ENCODE measurements at regions not wholly inside any gene's neighbourhood (a gene's known extent, or its start where the extent isn't known, plus 50 kb on each side); places are given as distances from the start of the nearest gene placed in this dataset.

DNA sequence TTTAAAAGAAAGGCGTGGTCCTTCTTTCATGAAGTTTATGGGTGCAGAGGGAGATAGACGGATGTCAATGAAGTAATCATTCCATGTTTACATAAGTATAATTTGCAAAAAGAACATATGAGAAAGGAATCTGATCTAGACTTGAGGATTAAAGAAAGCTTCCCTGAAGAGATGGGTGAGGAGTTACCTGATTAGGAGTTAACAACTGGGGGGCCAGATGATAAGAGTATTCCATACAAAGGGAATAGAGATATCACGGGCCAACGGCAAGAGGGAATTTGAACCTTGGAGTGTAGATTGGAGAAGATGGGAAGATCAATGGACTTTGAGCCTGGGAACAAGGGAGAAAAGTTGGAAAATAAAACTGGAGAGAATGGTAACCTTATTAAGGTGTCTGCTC is 1959.9 kb upstream of the WWC1 start:
- no peak overlapping the region for H3K4me3 ChIP-seq (ENCODE audit: low read length in 2 of 2)
- H3K36me3 ChIP-seq (ENCODE audit: control insufficient read depth in 2 of 2, insufficient read depth in 2 of 2, low read length in 2 of 2) = no peaks in the 10 kb centered on the region
- H3K27ac ChIP-seq (ENCODE audit: low read depth in 2 of 2, low read length in 2 of 2) = no peak overlapping the region
- no peak overlapping the region for H3K9ac ChIP-seq (ENCODE audit: low read depth in 1 of 2, low read length in 2 of 2)
- H3K9me3 ChIP-seq (ENCODE audit: control insufficient read depth in 2 of 2, low read length in 2 of 2) = no peaks in the 10 kb centered on the region
- no peaks in the 10 kb centered on the region for H3K27me3 ChIP-seq (ENCODE audit: control insufficient read depth in 2 of 2, insufficient read depth in 2 of 2, low read length in 2 of 2)
- no peaks in the 10 kb centered on the region for H3K4me1 ChIP-seq (ENCODE audit: control insufficient read depth in 2 of 2, insufficient read depth in 2 of 2, low read length in 2 of 2)

DNA sequence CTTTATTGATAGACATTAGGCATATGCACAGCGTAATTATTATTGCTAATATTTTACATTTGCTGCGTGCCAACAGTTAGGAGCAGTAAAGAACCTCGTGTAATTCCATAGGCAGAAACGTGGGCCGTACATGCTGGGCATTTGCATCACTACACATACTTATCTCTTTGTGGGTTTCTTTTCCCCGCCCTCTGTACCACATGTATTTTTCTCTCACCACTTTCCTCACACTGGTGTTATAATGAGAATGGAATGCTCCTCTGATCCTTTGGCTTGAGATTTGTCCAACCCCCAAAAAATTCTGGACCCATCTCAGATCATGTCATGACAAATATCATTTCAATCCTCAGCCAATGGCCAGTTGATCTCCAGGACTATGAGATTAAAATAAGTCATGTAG is 1952.6 kb upstream of the WWC1 start:
- no peak overlapping the region for H3K27ac ChIP-seq (ENCODE audit: low read depth in 2 of 2, low read length in 2 of 2)
- no peaks in the 10 kb centered on the region for H3K27me3 ChIP-seq (ENCODE audit: control insufficient read depth in 2 of 2, insufficient read depth in 2 of 2, low read length in 2 of 2)
- H3K4me3 ChIP-seq (ENCODE audit: low read length in 2 of 2) = no peak overlapping the region
- no peaks in the 10 kb centered on the region for H3K36me3 ChIP-seq (ENCODE audit: control insufficient read depth in 2 of 2, insufficient read depth in 2 of 2, low read length in 2 of 2)
- H3K9ac ChIP-seq (ENCODE audit: low read depth in 1 of 2, low read length in 2 of 2) = no peak overlapping the region
- no peaks in the 10 kb centered on the region for H3K4me1 ChIP-seq (ENCODE audit: control insufficient read depth in 2 of 2, insufficient read depth in 2 of 2, low read length in 2 of 2)
- H3K9me3 ChIP-seq (ENCODE audit: control insufficient read depth in 2 of 2, low read length in 2 of 2) = no peaks in the 10 kb centered on the region

DNA sequence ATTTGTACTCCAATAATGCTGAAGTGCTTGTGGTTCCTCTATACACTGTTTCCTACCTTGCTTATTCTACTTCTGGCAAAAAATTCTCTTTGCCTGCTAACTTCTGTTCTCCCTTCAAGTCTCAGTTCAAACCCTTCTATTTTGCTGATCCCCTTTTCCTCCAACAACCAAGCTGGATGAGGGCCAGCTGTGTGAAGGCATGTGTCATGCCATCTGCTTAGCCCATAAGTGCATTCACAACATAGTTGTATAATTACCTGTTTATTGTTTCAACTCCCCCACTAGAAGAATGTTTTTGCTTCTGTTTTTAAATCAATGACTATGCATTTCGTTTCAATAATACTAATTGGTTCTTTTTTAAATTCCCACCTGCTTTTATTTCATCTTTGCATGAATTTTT is 1951.4 kb upstream of the WWC1 start:
- no peaks in the 10 kb centered on the region for H3K27me3 ChIP-seq (ENCODE audit: control insufficient read depth in 2 of 2, insufficient read depth in 2 of 2, low read length in 2 of 2)

DNA sequence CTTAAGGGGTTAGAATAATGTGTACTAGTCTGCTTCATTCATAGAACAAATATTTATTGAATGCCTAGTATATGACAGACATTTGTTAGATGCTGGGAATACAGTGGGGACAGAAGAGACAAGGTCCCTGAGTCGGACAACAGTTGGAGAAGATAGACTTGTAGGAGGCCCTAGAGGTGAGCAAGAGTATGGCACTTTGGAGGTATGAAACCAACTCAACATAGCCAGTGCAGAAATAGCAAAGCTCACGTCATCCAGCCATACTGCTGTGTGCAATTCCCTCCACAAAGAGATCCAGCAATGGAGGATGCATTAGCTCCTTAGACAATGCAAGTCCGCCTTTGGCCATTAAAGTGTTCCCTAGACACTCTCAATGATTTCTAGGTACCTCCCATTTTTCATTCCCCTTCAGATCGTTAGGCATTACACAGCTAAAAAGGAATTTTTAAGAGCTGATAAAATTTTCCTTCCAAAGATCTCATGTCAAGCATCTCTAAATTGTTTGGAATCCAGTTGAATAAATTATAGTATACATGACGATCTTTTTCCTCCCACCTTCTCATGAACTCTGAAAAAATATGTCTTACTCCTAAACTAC is 1949.6 kb upstream of the WWC1 start:
- H3K4me1 ChIP-seq (ENCODE audit: control insufficient read depth in 2 of 2, insufficient read depth in 2 of 2, low read length in 2 of 2) = no peaks in the 10 kb centered on the region
- H3K27ac ChIP-seq (ENCODE audit: low read depth in 2 of 2, low read length in 2 of 2) = no peak overlapping the region
- H3K9me3 ChIP-seq (ENCODE audit: control insufficient read depth in 2 of 2, low read length in 2 of 2) = no peaks in the 10 kb centered on the region
- H3K36me3 ChIP-seq (ENCODE audit: control insufficient read depth in 2 of 2, insufficient read depth in 2 of 2, low read length in 2 of 2) = no peaks in the 10 kb centered on the region
- no peak overlapping the region for H3K4me3 ChIP-seq (ENCODE audit: low read length in 2 of 2)
- no peaks in the 10 kb centered on the region for H3K27me3 ChIP-seq (ENCODE audit: control insufficient read depth in 2 of 2, insufficient read depth in 2 of 2, low read length in 2 of 2)
- H3K9ac ChIP-seq (ENCODE audit: low read depth in 1 of 2, low read length in 2 of 2) = no peak overlapping the region

More for the DNA sequence above, 1951.4 kb upstream of the WWC1 start:
- H3K36me3 ChIP-seq (ENCODE audit: control insufficient read depth in 2 of 2, insufficient read depth in 2 of 2, low read length in 2 of 2) = no peaks in the 10 kb centered on the region
- H3K9me3 ChIP-seq (ENCODE audit: control insufficient read depth in 2 of 2, low read length in 2 of 2) = no peaks in the 10 kb centered on the region
- H3K4me3 ChIP-seq (ENCODE audit: low read length in 2 of 2) = no peak overlapping the region
- H3K27ac ChIP-seq (ENCODE audit: low read depth in 2 of 2, low read length in 2 of 2) = no peak overlapping the region
- H3K9ac ChIP-seq (ENCODE audit: low read depth in 1 of 2, low read length in 2 of 2) = no peak overlapping the region
- H3K4me1 ChIP-seq (ENCODE audit: control insufficient read depth in 2 of 2, insufficient read depth in 2 of 2, low read length in 2 of 2) = no peaks in the 10 kb centered on the region

DNA sequence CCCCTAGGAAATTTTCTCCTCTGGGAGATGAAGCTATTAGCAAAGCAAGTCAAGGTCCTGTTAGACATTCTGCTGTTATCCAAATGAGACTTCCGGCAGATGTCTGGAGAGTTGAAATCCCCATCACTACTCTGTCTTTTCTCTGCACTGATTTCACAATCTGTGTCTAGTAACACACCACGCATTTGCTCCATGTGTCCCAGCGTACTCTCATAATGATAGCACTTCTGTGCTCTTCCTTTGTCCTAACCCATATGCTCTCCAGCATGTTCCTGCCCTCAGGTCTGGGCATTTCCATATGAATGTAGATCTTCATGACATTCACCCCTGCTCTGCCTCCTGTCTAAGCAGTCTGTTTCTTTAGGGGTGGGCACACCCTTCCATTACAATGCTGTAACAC is 1949.0 kb upstream of the WWC1 start:
- H3K9ac ChIP-seq (ENCODE audit: low read depth in 1 of 2, low read length in 2 of 2) = no peak overlapping the region
- H3K4me1 ChIP-seq (ENCODE audit: control insufficient read depth in 2 of 2, insufficient read depth in 2 of 2, low read length in 2 of 2) = no peaks in the 10 kb centered on the region
- no peak overlapping the region for H3K4me3 ChIP-seq (ENCODE audit: low read length in 2 of 2)
- no peaks in the 10 kb centered on the region for H3K27me3 ChIP-seq (ENCODE audit: control insufficient read depth in 2 of 2, insufficient read depth in 2 of 2, low read length in 2 of 2)
- no peak overlapping the region for H3K27ac ChIP-seq (ENCODE audit: low read depth in 2 of 2, low read length in 2 of 2)
- H3K36me3 ChIP-seq (ENCODE audit: control insufficient read depth in 2 of 2, insufficient read depth in 2 of 2, low read length in 2 of 2) = no peaks in the 10 kb centered on the region
- H3K9me3 ChIP-seq (ENCODE audit: control insufficient read depth in 2 of 2, low read length in 2 of 2) = no peaks in the 10 kb centered on the region

DNA sequence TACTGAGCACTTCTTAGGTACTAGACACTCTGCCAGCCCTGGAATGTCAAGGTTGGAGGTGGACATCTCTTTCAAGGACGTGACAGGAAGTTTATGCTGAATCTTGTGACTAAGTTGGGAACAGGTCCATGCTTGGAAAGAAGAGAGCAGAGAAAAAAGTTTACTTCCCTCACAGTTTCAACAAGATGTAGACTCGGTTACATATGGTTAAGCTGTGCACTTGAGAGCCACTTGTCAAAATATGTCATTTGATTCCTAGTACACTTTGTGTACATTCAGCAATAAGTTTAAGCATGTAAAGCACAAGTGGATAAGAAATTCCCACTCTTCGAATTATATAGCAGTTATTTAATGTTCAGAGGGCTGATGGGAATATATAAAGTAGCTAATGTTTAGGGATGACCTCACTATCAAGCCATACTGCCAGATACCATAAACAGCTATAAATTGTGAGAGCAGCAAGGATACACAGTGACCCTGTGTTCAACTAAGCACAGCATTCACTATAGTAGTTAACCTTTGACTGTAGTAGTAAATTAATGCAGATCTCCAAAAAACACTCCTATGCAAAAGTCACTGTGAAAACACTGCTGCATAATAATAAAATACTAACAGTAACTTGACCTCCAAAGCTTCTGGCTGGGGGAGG is 1944.6 kb upstream of the WWC1 start:
- H3K4me3 ChIP-seq (ENCODE audit: low read length in 2 of 2) = no peak overlapping the region
- no peak overlapping the region for H3K27ac ChIP-seq (ENCODE audit: low read depth in 2 of 2, low read length in 2 of 2)
- H3K9ac ChIP-seq (ENCODE audit: low read depth in 1 of 2, low read length in 2 of 2) = no peak overlapping the region
- H3K36me3 ChIP-seq (ENCODE audit: control insufficient read depth in 2 of 2, insufficient read depth in 2 of 2, low read length in 2 of 2) = no peaks in the 10 kb centered on the region
- H3K9me3 ChIP-seq (ENCODE audit: control insufficient read depth in 2 of 2, low read length in 2 of 2) = peaks cover 0 to 2% of the 10 kb centered on the region in 2 donors
- H3K27me3 ChIP-seq (ENCODE audit: control insufficient read depth in 2 of 2, insufficient read depth in 2 of 2, low read length in 2 of 2) = no peaks in the 10 kb centered on the region
- no peaks in the 10 kb centered on the region for H3K4me1 ChIP-seq (ENCODE audit: control insufficient read depth in 2 of 2, insufficient read depth in 2 of 2, low read length in 2 of 2)

DNA sequence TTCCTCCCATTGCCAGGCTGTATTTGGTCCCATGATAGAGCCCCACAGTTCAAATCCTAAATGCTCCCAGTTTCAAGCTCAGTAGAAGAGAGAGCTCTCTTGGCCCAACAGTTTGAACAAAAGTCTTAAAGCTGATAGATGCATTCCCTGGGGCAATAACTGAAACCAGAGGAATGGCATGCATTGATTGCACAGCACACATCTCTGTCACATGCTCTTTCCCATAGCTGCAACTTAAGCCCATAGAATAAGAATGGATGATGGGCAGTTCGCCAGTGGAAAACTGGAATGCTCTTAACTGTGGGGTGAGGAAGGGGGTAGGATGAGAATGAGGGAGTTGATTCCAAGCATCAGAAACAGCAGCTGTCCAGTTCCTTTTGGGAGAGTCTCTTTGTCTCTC is 1942.4 kb upstream of the WWC1 start:
- no peak overlapping the region for H3K4me3 ChIP-seq (ENCODE audit: low read length in 2 of 2)
- no peak overlapping the region for H3K27ac ChIP-seq (ENCODE audit: low read depth in 2 of 2, low read length in 2 of 2)
- no peaks in the 10 kb centered on the region for H3K27me3 ChIP-seq (ENCODE audit: control insufficient read depth in 2 of 2, insufficient read depth in 2 of 2, low read length in 2 of 2)
- no peaks in the 10 kb centered on the region for H3K4me1 ChIP-seq (ENCODE audit: control insufficient read depth in 2 of 2, insufficient read depth in 2 of 2, low read length in 2 of 2)
- no peak overlapping the region for H3K9ac ChIP-seq (ENCODE audit: low read depth in 1 of 2, low read length in 2 of 2)
- peaks cover 0 to 2% of the 10 kb centered on the region in 2 donors for H3K9me3 ChIP-seq (ENCODE audit: control insufficient read depth in 2 of 2, low read length in 2 of 2)
- no peaks in the 10 kb centered on the region for H3K36me3 ChIP-seq (ENCODE audit: control insufficient read depth in 2 of 2, insufficient read depth in 2 of 2, low read length in 2 of 2)

DNA sequence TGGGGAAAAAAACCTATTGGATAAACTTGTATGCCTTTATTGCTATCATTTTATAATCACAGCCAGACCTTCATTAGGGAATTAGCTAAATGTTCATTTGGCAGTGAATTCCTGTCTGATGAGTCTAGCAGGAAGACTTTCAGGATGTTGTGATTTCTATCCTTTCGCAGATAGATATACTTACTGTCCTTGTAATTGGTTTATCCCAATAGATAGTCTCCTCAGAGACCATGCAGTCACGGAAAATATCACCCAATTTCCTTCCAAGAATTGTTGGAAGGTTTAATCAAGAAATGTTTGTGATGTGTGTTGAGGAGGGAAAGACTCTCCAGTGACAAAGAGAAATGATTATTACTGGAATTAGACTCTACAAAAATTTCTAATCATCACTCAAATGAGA is 1937.9 kb upstream of the WWC1 start:
- Histone ChIP-seq H3K9ac (ENCODE audit: low read depth in 1 of 2, low read length in 2 of 2) (no peak overlapping the region), H3K9me3 (ENCODE audit: control insufficient read depth in 2 of 2, low read length in 2 of 2) (peaks cover 0 to 2% of the 10 kb centered on the region in 2 donors), H3K4me3 (ENCODE audit: low read length in 2 of 2) (no peak overlapping the region), H3K27ac (ENCODE audit: low read depth in 2 of 2, low read length in 2 of 2) (no peak overlapping the region), H3K27me3 (ENCODE audit: control insufficient read depth in 2 of 2, insufficient read depth in 2 of 2, low read length in 2 of 2) (no peaks in the 10 kb centered on the region), H3K36me3 (ENCODE audit: control insufficient read depth in 2 of 2, insufficient read depth in 2 of 2, low read length in 2 of 2) (no peaks in the 10 kb centered on the region), H3K4me1 (ENCODE audit: control insufficient read depth in 2 of 2, insufficient read depth in 2 of 2, low read length in 2 of 2) (no peaks in the 10 kb centered on the region)

DNA sequence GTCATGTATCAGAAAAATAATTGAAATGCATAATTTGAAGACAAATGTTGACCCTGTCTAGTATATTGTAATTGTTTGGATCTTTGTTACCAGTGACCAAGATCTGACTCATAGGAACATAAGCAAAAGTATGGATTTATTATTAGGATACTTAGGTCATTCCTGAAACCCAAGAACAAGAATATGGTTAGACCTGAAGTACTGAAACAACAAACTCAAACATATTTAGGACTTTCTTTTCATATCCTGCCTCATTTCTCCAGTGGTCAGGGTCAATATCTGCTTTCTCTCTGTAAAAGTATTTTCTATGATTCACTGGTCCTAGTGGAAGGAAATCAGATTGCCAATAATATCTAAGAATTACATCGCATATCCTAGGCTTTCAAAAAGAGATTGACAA is 1937.1 kb upstream of the WWC1 start:
- no peaks in the 10 kb centered on the region for H3K27me3 ChIP-seq (ENCODE audit: control insufficient read depth in 2 of 2, insufficient read depth in 2 of 2, low read length in 2 of 2)
- peaks cover 0 to 2% of the 10 kb centered on the region in 2 donors for H3K9me3 ChIP-seq (ENCODE audit: control insufficient read depth in 2 of 2, low read length in 2 of 2)
- H3K27ac ChIP-seq (ENCODE audit: low read depth in 2 of 2, low read length in 2 of 2) = no peak overlapping the region
- H3K4me1 ChIP-seq (ENCODE audit: control insufficient read depth in 2 of 2, insufficient read depth in 2 of 2, low read length in 2 of 2) = no peaks in the 10 kb centered on the region
- H3K36me3 ChIP-seq (ENCODE audit: control insufficient read depth in 2 of 2, insufficient read depth in 2 of 2, low read length in 2 of 2) = no peaks in the 10 kb centered on the region
- no peak overlapping the region for H3K4me3 ChIP-seq (ENCODE audit: low read length in 2 of 2)
- H3K9ac ChIP-seq (ENCODE audit: low read depth in 1 of 2, low read length in 2 of 2) = no peak overlapping the region

DNA sequence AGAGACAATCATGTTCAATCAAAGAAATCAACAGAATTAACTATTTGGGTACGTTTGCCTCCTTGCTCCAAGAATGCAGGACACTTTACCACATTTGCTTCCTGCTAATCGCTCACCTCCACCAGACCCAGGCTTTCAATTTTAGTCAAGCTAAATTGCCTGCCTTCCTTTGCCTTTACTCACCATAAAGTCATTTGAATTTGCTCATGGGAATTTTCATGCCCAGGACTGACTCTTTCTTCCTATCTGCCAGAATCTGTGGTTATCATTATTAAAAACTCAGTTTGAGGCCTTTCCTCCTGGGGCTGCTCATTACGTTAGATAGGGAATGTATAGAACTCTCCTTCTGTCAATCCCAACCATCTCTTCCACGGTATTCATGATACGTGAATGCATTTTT is 1935.3 kb upstream of the WWC1 start:
- Histone ChIP-seq H3K4me3 (ENCODE audit: low read length in 2 of 2) (no peak overlapping the region), H3K36me3 (ENCODE audit: control insufficient read depth in 2 of 2, insufficient read depth in 2 of 2, low read length in 2 of 2) (no peaks in the 10 kb centered on the region), H3K27me3 (ENCODE audit: control insufficient read depth in 2 of 2, insufficient read depth in 2 of 2, low read length in 2 of 2) (no peaks in the 10 kb centered on the region), H3K9me3 (ENCODE audit: control insufficient read depth in 2 of 2, low read length in 2 of 2) (no peaks in the 10 kb centered on the region), H3K4me1 (ENCODE audit: control insufficient read depth in 2 of 2, insufficient read depth in 2 of 2, low read length in 2 of 2) (no peaks in the 10 kb centered on the region), H3K27ac (ENCODE audit: low read depth in 2 of 2, low read length in 2 of 2) (no peak overlapping the region), H3K9ac (ENCODE audit: low read depth in 1 of 2, low read length in 2 of 2) (no peak overlapping the region)

Measured in mucosa of rectum (tissue), 2 donors.